HG02970 (cell line): ENCODE measurements at regions not wholly inside any gene's neighbourhood (a gene's known extent, or its start where the extent isn't known, plus 50 kb on each side); places are given as distances from the start of the nearest gene placed in this dataset.
"Not testable (repeated sequence)": the region's sequence is repeated elsewhere in the genome, so short reads cannot be mapped to it uniquely, and the experiment has no call there.

Source experiments
- ATAC-seq: cut with Tn5 transposase; IDR thresholded peaks from one replicate; pipeline ENCODE4 v1.9.1; 2021; ENCODE audit warnings: mild to moderate bottlenecking, moderate library complexity, moderate number of reproducible peaks; ENCODE audit not compliant: unreplicated experiment, low FRiP score

GRCh38 chr1:120544434-120544833 is 129.6 kb downstream of the NBPF8 start:
- ATAC-seq = peak; percentile 69

GRCh38 chr1:120550335-120550734 is 135.5 kb downstream of the NBPF8 start:
- ATAC-seq = not testable (repeated sequence)

GRCh38 chr1:120552190-120552589 is 137.4 kb downstream of the NBPF8 start:
- not testable (repeated sequence) for ATAC-seq

- ATAC-seq = peak; percentile 3
Observed at GRCh38 chr1:120557605-120558302, 142.9 kb downstream of the NBPF8 start.

GRCh38 chr1:120558303-120559060 is 143.6 kb downstream of the NBPF8 start:
- peak; percentile 79 for ATAC-seq

GRCh38 chr1:120561767-120562166 is 146.9 kb downstream of the NBPF8 start:
- ATAC-seq = not testable (repeated sequence)

- not testable (repeated sequence) for ATAC-seq
Observed at GRCh38 chr1:120565396-120565795, 150.6 kb downstream of the NBPF8 start.

- ATAC-seq = not testable (repeated sequence)
Observed at GRCh38 chr1:120567620-120568019, 152.8 kb downstream of the NBPF8 start.

GRCh38 chr1:120575201-120575600 is 148.5 kb upstream of the NBPF26 start:
- not testable (repeated sequence) for ATAC-seq

- ATAC-seq = not testable (repeated sequence)
Observed at GRCh38 chr1:120582135-120582534, 141.6 kb upstream of the NBPF26 start.

- ATAC-seq = not testable (repeated sequence)
Observed at GRCh38 chr1:120586053-120586452, 137.7 kb upstream of the NBPF26 start.

GRCh38 chr1:120588811-120589210 is 134.9 kb upstream of the NBPF26 start:
- not testable (repeated sequence) for ATAC-seq

GRCh38 chr1:120591774-120592173 is 132.0 kb upstream of the NBPF26 start:
- not testable (repeated sequence) for ATAC-seq

- not testable (repeated sequence) for ATAC-seq
Observed at GRCh38 chr1:120592943-120593342, 130.8 kb upstream of the NBPF26 start.

- ATAC-seq = not testable (repeated sequence)
Observed at GRCh38 chr1:120593648-120594047, 130.1 kb upstream of the NBPF26 start.

- not testable (repeated sequence) for ATAC-seq
Observed at GRCh38 chr1:120598331-120598951, 125.3 kb upstream of the NBPF26 start.

GRCh38 chr1:120599511-120599910 is 124.2 kb upstream of the NBPF26 start:
- ATAC-seq = not testable (repeated sequence)

GRCh38 chr1:120600442-120601041 is 123.2 kb upstream of the NBPF26 start:
- not testable (repeated sequence) for ATAC-seq

GRCh38 chr1:120607882-120608281 is 115.9 kb upstream of the NBPF26 start:
- not testable (repeated sequence) for ATAC-seq

GRCh38 chr1:120608314-120609014 is 115.3 kb upstream of the NBPF26 start:
- ATAC-seq = not testable (repeated sequence)
